Epithelial cell of proximal tubule (primary cell): ENCODE measurements at regions not wholly inside any gene's neighbourhood (a gene's known extent, or its start where the extent isn't known, plus 50 kb on each side); places are given as distances from the start of the nearest gene placed in this dataset.
A peak's percentile ranks its signal among the peaks of the same experiment; 100 is the strongest.

Experiments
- DNase-seq: peaks from one replicate; pipeline ENCODE4 v3.0.0-alpha.2; 2011; ENCODE audit warnings: low read depth
- H3K4me3 ChIP-seq: 2 replicates; pipeline ENCODE4 v1.5.1; 2011; ENCODE audit warnings: low read depth, mild to moderate bottlenecking, low read length
- TF ChIP-seq, protein P1 (sequence below): conservative IDR thresholded peaks from 2 replicates; pipeline ENCODE4 v1.5.1; 2012; ENCODE audit warnings: low read depth, mild to moderate bottlenecking, low read length

DNA sequence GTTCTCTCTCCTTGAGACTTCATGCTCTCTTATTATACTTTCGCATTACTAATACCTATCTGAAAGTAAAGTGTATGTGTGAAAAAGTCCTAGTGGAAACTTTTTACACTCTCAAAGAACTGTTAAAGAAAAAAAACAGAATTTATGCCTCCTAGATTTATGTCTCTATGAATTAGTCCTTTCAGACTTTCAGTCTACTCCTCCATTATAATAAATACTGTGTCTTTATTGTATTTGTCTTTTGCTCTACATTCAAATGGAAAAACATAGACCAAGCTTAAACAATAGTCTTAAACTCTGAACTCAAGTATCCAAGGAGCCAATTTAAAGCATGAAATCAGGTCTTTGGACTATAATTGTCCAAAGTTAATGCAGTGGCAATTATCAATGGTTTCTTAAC is 1449.0 kb downstream of the PLA2G4A start:
- DNase-seq, result no peak
- H3K4me3 ChIP-seq, result no peak overlapping the region
- TF ChIP-seq, protein P1, sequence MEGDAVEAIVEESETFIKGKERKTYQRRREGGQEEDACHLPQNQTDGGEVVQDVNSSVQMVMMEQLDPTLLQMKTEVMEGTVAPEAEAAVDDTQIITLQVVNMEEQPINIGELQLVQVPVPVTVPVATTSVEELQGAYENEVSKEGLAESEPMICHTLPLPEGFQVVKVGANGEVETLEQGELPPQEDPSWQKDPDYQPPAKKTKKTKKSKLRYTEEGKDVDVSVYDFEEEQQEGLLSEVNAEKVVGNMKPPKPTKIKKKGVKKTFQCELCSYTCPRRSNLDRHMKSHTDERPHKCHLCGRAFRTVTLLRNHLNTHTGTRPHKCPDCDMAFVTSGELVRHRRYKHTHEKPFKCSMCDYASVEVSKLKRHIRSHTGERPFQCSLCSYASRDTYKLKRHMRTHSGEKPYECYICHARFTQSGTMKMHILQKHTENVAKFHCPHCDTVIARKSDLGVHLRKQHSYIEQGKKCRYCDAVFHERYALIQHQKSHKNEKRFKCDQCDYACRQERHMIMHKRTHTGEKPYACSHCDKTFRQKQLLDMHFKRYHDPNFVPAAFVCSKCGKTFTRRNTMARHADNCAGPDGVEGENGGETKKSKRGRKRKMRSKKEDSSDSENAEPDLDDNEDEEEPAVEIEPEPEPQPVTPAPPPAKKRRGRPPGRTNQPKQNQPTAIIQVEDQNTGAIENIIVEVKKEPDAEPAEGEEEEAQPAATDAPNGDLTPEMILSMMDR, result no peak

DNA sequence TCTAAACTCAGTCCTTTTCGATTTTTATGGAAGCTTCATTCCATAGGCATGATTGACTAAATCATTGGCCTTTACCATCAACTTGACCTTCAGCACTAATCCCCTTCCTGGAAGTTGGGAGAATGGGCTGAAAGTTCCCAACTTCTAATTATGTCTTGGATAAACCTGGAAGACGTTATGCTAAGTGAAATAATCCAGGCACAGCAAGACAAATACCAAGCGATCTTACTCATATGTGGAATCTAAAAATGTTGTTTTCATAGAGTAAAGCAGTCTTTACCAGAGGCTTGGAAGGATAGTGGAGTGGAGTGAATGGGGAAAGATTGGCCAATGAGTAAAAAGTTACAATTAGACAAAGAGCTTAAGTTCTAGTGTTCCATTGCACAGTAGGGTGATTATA is 1453.2 kb downstream of the PLA2G4A start:
- DNase-seq, result no peak
- TF ChIP-seq, protein P1, result no peak

DNA sequence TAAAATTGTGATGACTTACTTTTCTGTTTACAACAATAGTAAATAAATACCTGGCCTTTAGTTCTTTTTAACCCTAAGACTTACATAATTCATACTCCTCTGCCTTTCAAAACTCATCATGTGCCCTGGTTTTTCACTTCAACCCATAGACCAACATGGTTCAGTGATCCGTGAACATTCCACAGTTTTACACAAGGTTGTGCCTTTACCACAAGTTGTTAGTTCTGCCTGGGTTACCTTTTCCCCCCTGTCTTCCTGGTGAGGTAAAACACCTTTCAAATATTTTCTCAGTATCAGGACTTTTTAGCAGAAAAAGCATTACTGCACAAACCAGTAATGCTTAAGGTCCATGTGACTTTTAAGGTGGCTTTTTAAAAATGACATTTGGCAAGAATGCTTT is 1466.4 kb downstream of the PLA2G4A start:
- no peak overlapping the region for H3K4me3 ChIP-seq

More for the DNA sequence above, 1453.2 kb downstream of the PLA2G4A start:
- no peak overlapping the region for H3K4me3 ChIP-seq

DNA sequence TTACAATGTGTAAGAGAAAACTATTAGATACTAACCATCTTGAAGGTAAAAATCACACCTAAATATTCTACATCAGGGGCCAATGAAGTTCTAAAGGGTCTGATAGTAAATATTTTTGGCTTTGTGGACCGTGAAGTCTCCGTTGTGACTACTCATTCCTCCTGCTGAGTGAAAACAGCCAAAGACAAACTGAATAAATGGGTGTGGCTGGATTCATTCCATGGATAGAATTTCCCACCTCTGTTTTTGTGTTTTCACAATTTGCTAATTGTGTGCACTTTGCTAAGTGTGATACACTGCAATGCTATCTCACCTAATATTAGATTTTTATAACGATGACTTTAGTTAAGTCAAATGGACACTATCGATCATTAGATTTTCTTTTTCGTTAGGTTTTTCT is 1474.0 kb downstream of the PLA2G4A start:
- TF ChIP-seq, protein P1, result no peak
- DNase-seq, result no peak
- no peak overlapping the region for H3K4me3 ChIP-seq

More for the DNA sequence above, 1466.4 kb downstream of the PLA2G4A start:
- TF ChIP-seq, protein P1, result peak; percentile 47
- peak; percentile 60 for DNase-seq

DNA sequence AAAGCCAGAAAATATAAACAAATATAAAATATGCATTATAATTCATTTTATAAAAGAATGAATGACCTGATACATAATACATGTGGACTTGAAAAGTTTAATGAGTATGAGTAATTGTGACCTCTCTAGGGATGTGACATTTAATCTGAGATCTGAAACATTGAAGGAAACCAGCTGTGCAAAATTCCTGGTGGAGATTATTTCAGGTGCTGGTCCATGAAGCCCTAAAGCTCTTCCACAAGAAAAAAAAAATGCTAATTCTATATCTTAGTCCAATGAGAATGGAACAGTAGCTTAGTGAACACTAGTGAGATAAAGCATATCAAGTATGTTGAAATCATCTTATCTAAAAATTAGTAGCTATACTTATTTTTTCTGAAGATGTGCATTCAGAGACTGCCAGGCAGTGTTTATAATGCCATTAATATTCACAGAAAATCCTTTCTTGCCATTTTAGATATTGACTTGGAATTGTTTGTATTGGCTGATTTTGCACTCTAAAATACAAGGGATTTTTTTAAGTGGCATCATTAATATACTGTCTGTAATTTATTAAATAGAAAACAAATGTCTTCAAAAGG is 1485.9 kb downstream of the PLA2G4A start:
- DNase-seq, result no peak
- H3K4me3 ChIP-seq, result no peak overlapping the region
- TF ChIP-seq, protein P1, result no peak

DNA sequence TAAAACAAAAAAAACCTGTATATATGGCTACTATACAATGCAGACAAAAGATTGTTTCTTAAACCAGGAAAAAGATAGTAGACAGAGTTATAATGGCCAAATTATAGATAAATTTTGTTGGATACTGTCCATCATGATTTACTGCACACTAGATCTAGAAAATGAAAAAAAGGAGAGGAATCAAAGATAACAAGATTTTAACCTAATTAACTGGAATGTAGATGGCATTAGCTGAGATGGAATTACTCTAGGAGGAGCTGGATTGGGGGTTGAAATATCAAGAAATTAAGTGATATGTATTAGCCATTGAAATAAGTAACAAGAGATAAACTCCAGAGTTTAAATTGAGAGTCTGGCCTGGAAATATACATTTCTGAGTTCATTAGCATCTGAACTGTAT is 1489.1 kb downstream of the PLA2G4A start:
- no peak overlapping the region for H3K4me3 ChIP-seq
- DNase-seq, result no peak
- TF ChIP-seq, protein P1, result no peak

DNA sequence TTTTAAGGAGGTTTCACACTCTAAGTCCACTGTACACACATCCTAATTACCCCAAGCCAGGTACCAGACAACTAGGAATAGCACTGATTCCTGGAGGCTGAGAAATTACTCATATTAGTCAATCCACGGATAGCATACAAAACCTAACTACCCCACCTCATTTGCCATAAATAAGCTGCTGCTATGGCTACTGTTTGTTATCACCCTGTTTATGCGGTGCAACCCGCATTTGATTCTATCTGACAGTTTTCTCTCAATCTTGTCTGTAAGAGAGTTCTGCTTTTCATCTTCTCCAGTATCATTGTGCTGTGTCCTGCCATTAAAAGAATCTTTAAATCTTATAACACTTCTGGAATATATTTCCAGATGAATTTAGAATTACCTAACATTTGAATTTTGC is 1496.5 kb downstream of the PLA2G4A start:
- TF ChIP-seq, protein P1, result no peak
- H3K4me3 ChIP-seq, result no peak overlapping the region
- no peak for DNase-seq
